ENCODE measurements at regions not wholly inside any gene's neighbourhood (a gene's known extent, or its start where the extent isn't known, plus 50 kb on each side); places are given as distances from the start of the nearest gene placed in this dataset.

DNA sequence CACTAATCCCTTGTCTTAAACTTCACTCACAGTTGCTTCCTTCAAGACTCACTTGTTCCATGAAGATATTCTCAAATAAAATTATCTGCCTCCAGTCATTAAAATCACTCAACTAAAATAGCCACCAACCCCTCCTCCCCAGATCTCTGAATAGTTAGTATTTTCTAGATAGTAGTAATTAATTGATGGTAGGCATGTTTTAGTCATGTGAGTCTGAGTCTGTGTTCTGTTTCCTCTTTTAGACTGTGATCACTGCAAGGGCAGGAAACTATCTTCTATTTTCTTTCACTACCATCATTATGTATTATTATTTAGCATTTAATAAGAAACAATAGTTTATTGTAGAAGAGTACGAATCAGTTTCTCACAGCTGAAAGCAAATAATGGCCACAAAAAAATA lies 1080.5 kb downstream of the IGSF11 start:
- Histone ChIP-seq H3K36me3 (replicated peaks; ENCODE audit: low read depth, low read length) (no peaks in the 10 kb centered on the region), H3K4me2 (ENCODE audit: low read length) (no peak overlapping the region), H2AFZ (ENCODE audit: low read depth, low read length) (no peak overlapping the region), H3K79me2 (ENCODE audit: low read length) (no peaks in the 10 kb centered on the region), H3K27me3 (ENCODE audit: low read depth, low read length) (no peaks in the 10 kb centered on the region), H3K9ac (ENCODE audit: low read length) (no peak overlapping the region), H3K4me3 (ENCODE audit: low read length) (no peak overlapping the region), H3K9me3 (ENCODE audit: insufficient read depth, low read length) (no peaks in the 10 kb centered on the region), H4K20me1 (ENCODE audit: insufficient read depth, low read length) (no peaks in the 10 kb centered on the region), H3K4me1 (ENCODE audit: low read length) (no peaks in the 10 kb centered on the region), H3K27ac (ENCODE audit: low read length) (no peak overlapping the region)
- TF ChIP-seq CTCF (IDR thresholded peaks at IDR 0.05; ENCODE audit: low read depth, low read length), result no peak
- no peak for TF ChIP-seq EZH2phosphoT487 (IDR thresholded peaks at IDR 0.05; ENCODE audit: low read depth)

DNA sequence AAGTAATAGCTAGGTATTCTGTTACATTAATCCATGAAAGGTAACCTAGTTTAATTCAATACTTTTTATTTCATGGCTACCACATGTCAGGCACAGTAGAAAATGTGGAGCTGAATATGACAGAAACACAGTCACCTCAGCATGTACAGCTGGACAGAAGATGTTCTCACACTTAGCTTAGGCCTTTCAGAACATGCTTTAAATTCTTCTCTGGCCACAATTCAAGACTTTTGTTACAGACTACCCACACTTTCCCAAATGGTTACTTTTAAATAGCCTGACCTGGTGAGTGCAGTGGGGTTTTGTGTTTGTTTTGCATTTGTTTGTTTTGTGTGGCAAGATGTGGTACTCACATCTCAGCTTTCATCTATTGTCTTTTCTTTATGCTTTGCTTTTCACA lies 1079.5 kb downstream of the IGSF11 start:
- no peak overlapping the region for H3K4me3 ChIP-seq (ENCODE audit: low read length)
- no peaks in the 10 kb centered on the region for H3K27me3 ChIP-seq (ENCODE audit: low read depth, low read length)
- no peak overlapping the region for H3K4me2 ChIP-seq (ENCODE audit: low read length)
- no peak overlapping the region for H2AFZ ChIP-seq (ENCODE audit: low read depth, low read length)
- H3K4me1 ChIP-seq (ENCODE audit: low read length), result no peaks in the 10 kb centered on the region
- H3K36me3 ChIP-seq (replicated peaks; ENCODE audit: low read depth, low read length), result no peaks in the 10 kb centered on the region
- H3K9ac ChIP-seq (ENCODE audit: low read length), result no peak overlapping the region
- H3K9me3 ChIP-seq (ENCODE audit: insufficient read depth, low read length), result no peaks in the 10 kb centered on the region
- no peaks in the 10 kb centered on the region for H4K20me1 ChIP-seq (ENCODE audit: insufficient read depth, low read length)
- no peak overlapping the region for H3K27ac ChIP-seq (ENCODE audit: low read length)
- TF ChIP-seq CTCF (IDR thresholded peaks at IDR 0.05; ENCODE audit: low read depth, low read length), result no peak
- no peak for TF ChIP-seq EZH2phosphoT487 (IDR thresholded peaks at IDR 0.05; ENCODE audit: low read depth)
- no peaks in the 10 kb centered on the region for H3K79me2 ChIP-seq (ENCODE audit: low read length)

- Histone ChIP-seq H3K27ac (ENCODE audit: low read length) (no peak overlapping the region), H4K20me1 (ENCODE audit: insufficient read depth, low read length) (no peaks in the 10 kb centered on the region), H3K9me3 (ENCODE audit: insufficient read depth, low read length) (no peaks in the 10 kb centered on the region), H3K4me2 (ENCODE audit: low read length) (no peak overlapping the region), H3K9ac (ENCODE audit: low read length) (no peak overlapping the region), H3K27me3 (ENCODE audit: low read depth, low read length) (no peaks in the 10 kb centered on the region), H3K79me2 (ENCODE audit: low read length) (no peaks in the 10 kb centered on the region), H3K4me3 (ENCODE audit: low read length) (no peak overlapping the region), H3K4me1 (ENCODE audit: low read length) (no peaks in the 10 kb centered on the region), H2AFZ (ENCODE audit: low read depth, low read length) (no peak overlapping the region), H3K36me3 (replicated peaks; ENCODE audit: low read depth, low read length) (no peaks in the 10 kb centered on the region)
- TF ChIP-seq EZH2phosphoT487 (IDR thresholded peaks at IDR 0.05; ENCODE audit: low read depth), result no peak
- TF ChIP-seq CTCF (IDR thresholded peaks at IDR 0.05; ENCODE audit: low read depth, low read length), result no peak
Measured at GRCh38 chr3:117958027-117958426, 1076.6 kb downstream of the IGSF11 start.

- Histone ChIP-seq H3K27me3 (ENCODE audit: low read depth, low read length) (no peaks in the 10 kb centered on the region), H2AFZ (ENCODE audit: low read depth, low read length) (no peak overlapping the region), H3K9ac (ENCODE audit: low read length) (no peak overlapping the region), H3K4me3 (ENCODE audit: low read length) (no peak overlapping the region), H3K4me1 (ENCODE audit: low read length) (no peaks in the 10 kb centered on the region), H3K27ac (ENCODE audit: low read length) (no peak overlapping the region), H3K9me3 (ENCODE audit: insufficient read depth, low read length) (no peaks in the 10 kb centered on the region), H3K79me2 (ENCODE audit: low read length) (no peaks in the 10 kb centered on the region), H3K36me3 (replicated peaks; ENCODE audit: low read depth, low read length) (no peaks in the 10 kb centered on the region), H4K20me1 (ENCODE audit: insufficient read depth, low read length) (no peaks in the 10 kb centered on the region), H3K4me2 (ENCODE audit: low read length) (no peak overlapping the region)
- no peak for TF ChIP-seq EZH2phosphoT487 (IDR thresholded peaks at IDR 0.05; ENCODE audit: low read depth)
- no peak for TF ChIP-seq CTCF (IDR thresholded peaks at IDR 0.05; ENCODE audit: low read depth, low read length)
Measured at GRCh38 chr3:117962750-117963149, 1071.9 kb downstream of the IGSF11 start.

All from OCI-LY3 (cell line).